DND-41 (cell line): ENCODE measurements at regions not wholly inside any gene's neighbourhood (a gene's known extent, or its start where the extent isn't known, plus 50 kb on each side); places are given as distances from the start of the nearest gene placed in this dataset.

Experiments
- EZH2 ChIP-seq: IDR thresholded peaks from 3 replicates; pipeline ENCODE4 v1.6.1; 2012; ENCODE audit warnings: borderline replicate concordance, low read depth, mild to moderate bottlenecking, moderate library complexity, low read length, inconsistent platforms; ENCODE audit not compliant: severe bottlenecking
- TF ChIP-seq, protein P1 (sequence below): IDR thresholded peaks from 2 replicates; pipeline ENCODE4 v1.5.1; 2012; ENCODE audit warnings: borderline replicate concordance, low read length, moderate library complexity, mild to moderate bottlenecking; ENCODE audit not compliant: poor library complexity, severe bottlenecking; ENCODE audit errors: extremely low read depth

DNA sequence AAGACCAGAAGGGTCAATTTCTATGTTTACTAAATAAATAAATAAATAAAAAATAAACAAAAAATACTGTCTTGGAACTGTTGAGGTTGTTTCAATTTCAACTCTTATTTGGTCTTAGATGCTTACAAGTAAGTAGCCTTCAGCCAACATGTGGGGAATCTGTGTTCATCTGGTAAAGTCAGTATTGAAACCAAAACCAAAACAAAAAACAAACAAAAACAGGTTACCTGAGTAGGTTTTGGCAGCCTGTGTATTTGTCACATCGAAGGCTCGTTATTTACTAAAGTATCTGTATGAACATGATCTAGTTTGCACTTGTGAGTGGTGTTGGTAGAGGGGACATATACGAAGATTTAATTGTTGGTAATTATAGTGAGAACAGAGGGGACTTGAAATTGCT lies 471.5 kb downstream of the SLITRK5 start:
- no peak for TF ChIP-seq EZH2
- TF ChIP-seq, protein P1, sequence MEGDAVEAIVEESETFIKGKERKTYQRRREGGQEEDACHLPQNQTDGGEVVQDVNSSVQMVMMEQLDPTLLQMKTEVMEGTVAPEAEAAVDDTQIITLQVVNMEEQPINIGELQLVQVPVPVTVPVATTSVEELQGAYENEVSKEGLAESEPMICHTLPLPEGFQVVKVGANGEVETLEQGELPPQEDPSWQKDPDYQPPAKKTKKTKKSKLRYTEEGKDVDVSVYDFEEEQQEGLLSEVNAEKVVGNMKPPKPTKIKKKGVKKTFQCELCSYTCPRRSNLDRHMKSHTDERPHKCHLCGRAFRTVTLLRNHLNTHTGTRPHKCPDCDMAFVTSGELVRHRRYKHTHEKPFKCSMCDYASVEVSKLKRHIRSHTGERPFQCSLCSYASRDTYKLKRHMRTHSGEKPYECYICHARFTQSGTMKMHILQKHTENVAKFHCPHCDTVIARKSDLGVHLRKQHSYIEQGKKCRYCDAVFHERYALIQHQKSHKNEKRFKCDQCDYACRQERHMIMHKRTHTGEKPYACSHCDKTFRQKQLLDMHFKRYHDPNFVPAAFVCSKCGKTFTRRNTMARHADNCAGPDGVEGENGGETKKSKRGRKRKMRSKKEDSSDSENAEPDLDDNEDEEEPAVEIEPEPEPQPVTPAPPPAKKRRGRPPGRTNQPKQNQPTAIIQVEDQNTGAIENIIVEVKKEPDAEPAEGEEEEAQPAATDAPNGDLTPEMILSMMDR, result no peak
